ENCODE measurements at regions not wholly inside any gene's neighbourhood (a gene's known extent, or its start where the extent isn't known, plus 50 kb on each side); places are given as distances from the start of the nearest gene placed in this dataset.

GRCh38 chr16:52705122-52705521 is 158.2 kb upstream of the TOX3 start:
- TF ChIP-seq SIN3A (IDR thresholded peaks at IDR 0.05; ENCODE audit: borderline replicate concordance, insufficient read depth, low read length) (no peak), REST (IDR thresholded peaks at IDR 0.05; ENCODE audit: insufficient read depth in 1 of 2, low read depth in 2 of 2, low read length in 2 of 2) (no peak), POLR2AphosphoS5 (IDR thresholded peaks at IDR 0.05; ENCODE audit: low read depth, low read length) (no peak), TAF1 (IDR thresholded peaks at IDR 0.05; ENCODE audit: borderline replicate concordance, insufficient read depth, low read length) (no peak)
